Caki2 (cell line): ENCODE measurements at regions not wholly inside any gene's neighbourhood (a gene's known extent, or its start where the extent isn't known, plus 50 kb on each side); places are given as distances from the start of the nearest gene placed in this dataset.

Source experiments
- DNase-seq: peaks from one replicate; pipeline ENCODE4 v3.0.0-alpha.2; 2015; ENCODE audit warnings: low read depth
- in situ Hi-C: cut with HindIII; loops from 2 replicates; pipeline ENCODE4 v1.10.0; 2016; ENCODE audit warnings: low sequenced_read_pairs, low pct_unique_long_range_greater_than_20kb, mixed read lengths

DNA sequence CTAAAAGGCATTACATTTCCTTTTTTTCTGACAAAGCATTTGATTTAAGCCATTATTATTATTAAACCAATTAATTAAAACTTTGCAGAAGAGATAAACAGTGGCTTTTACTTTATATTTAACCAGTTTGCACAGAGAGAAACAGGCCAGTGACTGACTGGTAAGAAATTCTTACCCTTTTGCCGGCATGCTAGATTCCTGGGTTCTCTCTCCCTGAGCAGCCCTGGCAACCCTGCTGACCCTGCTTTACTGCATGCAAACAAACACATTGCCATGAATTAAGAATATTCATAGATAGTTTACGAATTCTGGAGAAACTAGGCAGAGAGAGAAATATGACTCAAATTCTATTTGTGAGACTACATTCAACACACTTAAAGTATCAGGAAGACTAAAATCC is 1381.4 kb upstream of the IGFBP7 start:
- in situ Hi-C loops: no loop called here
- DNase-seq: no peak

DNA sequence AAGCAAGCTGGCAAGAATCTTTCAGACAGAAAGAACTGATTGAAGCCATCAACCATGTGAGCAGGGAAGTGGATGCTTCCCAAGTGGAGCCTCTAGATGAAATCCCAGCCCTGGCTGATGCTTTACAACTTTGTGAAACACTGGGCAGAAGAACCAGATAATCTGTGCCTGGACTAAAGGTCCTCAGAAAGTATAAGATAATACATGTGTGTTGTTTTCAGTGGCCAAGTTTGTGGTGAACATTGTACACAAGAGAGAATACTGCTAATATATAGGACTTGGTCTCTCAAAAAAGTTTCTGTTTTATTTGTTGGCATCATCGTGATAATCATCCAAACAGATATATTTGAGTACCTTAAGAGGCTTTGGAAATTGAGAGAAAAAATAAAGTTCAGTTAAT is 1367.8 kb upstream of the IGFBP7 start:
- in situ Hi-C loops: no loop called here

DNA sequence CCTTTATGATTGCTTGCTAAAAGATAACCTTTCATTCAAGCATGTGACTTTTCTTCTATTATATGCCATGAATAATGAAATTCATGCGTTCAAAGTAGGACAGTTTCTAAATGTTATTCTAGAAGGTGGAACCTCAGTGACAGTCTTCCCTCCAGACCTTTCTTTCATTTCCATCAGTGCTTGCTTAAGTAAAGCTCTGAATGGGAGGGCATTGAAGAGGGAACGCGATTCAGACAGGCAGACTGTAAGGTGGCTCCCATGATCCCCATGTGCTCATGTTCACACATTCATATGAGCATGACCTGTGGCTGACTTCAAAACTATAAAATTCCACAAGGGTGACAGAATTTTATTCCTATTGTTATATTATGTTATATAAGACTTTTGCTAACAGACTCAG is 1367.3 kb upstream of the IGFBP7 start:
- DNase-seq: no peak
- in situ Hi-C loops: no loop called here

More for the DNA sequence above, 1367.8 kb upstream of the IGFBP7 start:
- DNase-seq: no peak

DNA sequence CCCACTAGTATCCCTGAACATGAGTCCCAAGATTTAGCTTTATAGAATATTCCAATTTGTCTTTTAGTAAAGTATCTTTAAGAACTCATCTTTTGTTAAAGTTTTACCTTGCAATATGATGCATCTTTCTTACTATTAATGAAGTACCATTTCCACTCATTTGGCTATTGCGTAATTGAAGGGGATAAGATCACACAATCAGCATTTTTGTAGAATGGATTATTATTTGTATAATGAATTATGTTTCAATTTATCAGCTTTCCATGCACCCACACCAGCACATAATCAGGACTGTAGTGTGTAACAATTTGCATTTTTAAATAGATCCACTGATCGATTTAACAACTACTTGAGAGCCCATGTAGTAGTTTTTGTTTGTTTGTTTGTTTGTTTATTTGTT is 1364.9 kb upstream of the IGFBP7 start:
- in situ Hi-C loops: no loop called here
- no peak for DNase-seq

DNA sequence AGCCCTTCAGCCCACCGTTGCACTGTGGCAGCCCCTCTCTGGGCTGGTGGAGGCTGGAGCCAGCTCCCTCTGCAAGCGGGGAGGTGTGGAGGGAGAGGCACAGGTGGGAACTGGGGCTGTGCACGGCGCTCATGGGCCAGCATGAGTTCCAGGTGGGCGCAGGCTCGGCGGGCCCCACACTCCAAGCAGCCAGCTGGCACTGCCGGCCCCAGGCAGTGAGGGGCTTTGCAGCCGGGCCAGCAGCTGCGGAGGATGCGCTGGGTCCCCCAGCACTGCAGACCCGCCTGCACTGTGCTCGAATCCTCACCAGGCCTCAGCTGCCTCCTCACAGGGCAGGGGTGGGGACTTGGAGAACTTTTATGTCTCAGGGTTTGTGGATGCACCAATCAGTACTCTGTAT is 1354.8 kb upstream of the IGFBP7 start:
- in situ Hi-C loops: no loop called here
- DNase-seq: no peak

DNA sequence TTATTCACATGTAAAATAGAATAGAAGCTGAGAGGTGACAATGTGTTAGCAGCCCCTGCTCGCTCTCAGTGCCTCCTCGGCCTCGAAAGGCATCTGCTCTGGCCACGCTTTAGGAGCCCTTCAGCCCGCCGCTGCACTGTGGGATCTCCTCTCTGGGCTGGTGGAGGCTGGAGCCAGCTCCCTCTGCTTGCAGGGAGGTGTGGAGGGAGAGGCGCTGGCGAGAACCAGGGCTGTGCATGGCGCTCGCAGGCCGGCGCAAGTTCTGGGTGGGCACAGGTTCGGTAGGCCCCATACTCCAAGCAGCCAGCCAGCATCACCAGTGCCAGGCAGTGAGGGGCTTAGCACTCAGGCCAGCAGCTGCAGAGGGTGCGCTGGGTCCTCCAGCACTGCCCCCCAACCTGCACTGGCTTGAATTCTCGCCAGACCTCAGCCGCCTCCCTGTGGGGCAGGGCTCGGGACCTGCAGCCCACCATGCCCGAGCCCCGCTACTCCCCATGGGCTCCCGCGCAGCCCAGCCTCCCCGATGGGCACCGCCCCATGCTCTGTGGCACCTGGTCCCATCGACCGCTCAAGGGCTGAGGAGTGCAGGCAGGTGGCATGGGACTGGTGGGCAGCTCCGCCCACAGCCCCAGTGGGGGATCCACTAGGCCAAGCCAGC is 1346.7 kb upstream of the IGFBP7 start:
- no peak for DNase-seq
- in situ Hi-C loops: no loop called here

DNA sequence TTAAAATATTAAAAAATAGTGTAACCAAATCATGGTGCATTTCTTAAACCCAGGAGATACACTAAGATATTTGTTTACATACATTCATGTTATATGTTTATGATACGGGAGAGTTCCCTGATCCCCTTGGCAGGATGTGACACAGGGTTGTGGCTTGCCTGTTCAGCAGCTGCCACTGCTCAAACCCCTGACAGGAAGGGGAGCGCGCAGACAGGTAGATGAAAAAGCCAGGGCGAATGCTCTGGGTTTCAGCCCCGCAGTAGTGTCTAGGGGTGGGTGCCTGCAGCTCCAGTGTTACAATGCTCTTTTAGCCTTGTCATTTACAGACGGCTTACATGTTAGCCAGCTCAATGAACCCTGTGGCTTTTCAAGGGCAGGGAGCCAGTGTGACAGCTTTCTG is 1343.8 kb upstream of the IGFBP7 start:
- in situ Hi-C loops: no loop called here
- DNase-seq: no peak

DNA sequence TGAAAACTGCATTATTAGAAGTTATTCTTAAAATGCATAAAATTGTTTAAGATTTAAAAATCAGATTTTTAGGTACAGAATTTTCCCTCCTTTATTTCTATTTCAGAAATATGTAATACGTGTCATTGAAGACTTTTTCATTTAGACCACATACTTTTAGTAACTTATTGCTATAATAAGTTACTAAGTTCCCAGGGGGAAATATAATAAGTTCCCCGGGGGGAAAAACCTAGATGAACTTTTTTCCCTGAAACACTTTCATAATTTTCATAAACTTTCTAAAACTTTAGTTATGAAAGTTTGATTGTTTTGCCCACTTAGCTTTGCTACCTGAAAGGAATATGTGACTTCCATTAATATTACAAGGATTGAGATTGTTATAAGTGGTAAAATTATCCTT is 1341.5 kb upstream of the IGFBP7 start:
- in situ Hi-C loops: no loop called here
- DNase-seq: no peak

DNA sequence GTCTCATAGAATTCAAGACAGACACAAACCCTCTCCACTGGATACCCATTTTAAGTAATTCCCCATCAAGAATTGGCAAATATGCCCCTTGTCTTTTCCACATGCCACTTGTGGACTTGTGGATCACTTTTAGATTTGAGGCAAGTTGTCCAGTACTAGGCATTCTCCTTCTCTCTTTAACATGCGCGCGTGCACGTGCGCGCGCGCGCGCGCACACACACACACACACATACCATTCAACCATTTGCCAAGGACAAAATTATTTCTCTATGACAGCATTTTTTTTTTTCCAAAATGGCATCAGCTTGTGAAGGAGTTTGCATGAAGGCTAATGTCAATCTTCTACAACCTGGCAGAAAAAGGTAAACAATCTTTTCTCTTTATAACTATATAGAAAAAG is 1325.7 kb upstream of the IGFBP7 start:
- no peak for DNase-seq
- in situ Hi-C loops: no loop called here

DNA sequence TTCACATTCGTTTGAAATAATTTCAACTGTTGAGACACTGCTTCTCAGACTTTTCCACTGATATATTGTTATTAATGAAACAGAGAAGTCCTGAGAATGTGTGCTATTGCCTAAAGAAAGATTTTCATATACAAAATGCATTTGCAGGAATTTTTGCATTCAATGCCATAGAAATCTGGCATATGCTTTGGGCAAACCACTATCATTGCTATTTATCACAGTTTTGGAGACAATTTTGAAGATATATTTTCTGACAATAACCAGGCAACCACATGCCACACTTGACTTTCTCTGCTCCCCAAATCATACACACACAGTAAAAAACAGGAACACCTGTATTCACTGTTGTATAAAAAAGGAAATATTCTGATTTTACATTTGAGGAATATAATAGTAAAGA is 1303.7 kb upstream of the IGFBP7 start:
- DNase-seq: no peak
- in situ Hi-C loops: no loop called here

DNA sequence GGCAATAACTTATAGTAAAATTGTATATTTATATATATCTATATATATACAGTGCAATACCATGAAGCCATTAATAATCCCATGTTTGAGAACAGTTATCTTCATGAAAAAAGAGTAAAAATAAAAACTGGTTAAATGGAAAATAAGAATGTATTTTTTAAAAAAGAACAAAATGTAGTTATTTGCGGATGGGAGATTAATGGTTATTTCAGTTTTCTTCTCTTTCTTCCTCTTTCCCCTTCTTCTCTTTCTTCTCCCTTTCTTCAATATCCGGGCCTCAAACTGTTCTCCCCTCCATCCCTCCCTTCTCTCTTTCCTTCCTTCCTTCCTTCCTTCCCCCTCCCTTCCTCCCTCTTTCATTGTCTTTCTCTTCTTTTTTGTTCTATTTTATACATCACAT is 1301.7 kb upstream of the IGFBP7 start:
- DNase-seq: no peak
- in situ Hi-C loops: no loop called here

DNA sequence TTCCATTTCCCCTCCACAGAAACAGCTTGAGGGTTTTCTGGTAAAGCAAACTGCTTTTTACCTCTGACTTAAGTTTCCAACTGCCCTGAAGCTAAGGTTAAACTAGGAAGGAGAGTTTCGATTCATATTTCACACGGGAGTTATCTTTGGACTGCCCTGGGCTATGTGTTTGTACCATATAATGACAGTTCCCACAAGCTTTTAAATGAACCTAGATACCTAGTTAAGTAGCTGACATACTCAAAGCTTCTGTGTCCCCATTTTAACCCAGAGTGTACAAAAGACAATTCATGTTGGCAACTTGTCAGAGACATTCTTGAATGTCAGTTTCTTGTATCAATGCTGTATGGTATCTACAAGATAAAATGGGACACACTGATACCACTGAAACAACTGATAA is 1296.6 kb upstream of the IGFBP7 start:
- in situ Hi-C loops: no loop called here

DNA sequence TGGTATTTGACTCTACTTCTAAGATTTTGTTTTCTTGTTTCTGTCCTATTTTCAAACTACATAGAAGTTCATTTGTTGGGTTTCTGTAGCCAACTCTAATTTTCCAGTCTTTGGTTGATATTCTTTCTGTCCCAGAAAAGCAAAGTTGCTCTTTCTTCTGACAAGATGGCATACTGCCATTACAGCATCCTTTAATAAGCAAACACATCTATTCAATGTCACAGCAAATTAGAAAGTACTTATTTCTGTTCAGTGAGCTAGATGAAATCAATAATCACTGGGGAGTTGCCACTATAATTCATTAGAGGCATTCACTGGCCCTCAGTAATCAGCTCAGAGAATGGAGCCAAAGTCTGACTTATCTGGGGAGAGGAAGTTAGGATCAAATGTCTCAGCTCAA is 1258.0 kb upstream of the IGFBP7 start:
- no peak for DNase-seq
- in situ Hi-C loops: no loop called here

More for the DNA sequence above, 1296.6 kb upstream of the IGFBP7 start:
- DNase-seq: no peak

DNA sequence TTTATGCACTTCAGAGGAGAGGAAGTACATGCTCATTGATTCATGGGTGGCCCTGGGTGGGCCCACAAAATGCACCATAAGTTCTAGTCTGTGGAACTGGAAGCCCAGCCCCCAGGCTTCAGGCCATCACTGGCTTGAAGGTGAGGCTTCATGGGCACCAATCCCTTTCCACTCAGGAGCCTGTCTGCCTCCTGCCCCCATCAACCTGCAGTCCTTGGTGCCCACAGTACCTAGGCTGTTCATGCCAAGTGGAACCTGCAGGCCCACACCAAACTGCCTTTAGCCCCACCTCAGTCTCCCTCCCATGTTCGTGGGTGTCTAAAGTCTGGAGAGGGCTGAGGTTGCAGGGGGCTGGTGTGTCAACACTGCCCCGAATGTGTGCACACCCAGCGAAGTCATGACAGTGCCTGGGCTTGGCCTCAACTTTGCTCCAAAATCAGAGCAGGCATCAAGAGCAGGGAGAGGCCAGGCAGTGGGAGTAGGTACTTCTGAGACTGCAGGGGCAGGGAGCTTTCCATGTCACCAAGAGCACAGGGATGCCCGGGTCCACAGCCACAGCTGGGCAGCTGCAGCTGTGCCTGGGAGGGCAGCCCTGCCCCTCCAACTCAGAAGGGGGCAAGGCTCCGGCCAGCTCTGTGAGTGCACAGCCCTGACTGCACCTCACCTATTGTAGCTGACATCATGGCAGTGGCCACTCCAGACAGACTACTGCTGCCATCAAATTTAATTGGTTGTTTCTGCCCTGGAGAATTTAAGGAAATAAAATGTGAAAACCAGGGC is 1250.4 kb upstream of the IGFBP7 start:
- DNase-seq: no peak
- in situ Hi-C loops: no loop called here

DNA sequence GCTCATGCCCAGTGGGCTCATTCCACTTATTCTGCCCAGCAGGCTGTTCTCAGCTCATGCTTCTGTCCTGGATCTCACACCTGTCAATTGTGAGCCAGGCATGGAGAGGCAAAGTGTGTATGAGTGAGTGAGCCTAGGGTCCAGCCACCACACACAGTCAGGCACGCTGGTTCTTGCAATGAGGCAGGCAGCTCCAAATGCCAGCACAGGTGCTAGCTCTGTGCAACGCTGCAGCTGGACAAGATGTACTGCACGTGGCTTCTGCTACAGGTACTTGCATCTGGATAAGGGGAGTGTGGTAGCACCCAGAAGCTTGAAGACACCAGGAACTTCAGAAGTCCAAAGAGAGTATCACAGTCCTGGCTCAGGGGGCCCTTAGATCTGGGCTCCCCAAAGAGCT is 1249.4 kb upstream of the IGFBP7 start:
- in situ Hi-C loops: no loop called here

DNA sequence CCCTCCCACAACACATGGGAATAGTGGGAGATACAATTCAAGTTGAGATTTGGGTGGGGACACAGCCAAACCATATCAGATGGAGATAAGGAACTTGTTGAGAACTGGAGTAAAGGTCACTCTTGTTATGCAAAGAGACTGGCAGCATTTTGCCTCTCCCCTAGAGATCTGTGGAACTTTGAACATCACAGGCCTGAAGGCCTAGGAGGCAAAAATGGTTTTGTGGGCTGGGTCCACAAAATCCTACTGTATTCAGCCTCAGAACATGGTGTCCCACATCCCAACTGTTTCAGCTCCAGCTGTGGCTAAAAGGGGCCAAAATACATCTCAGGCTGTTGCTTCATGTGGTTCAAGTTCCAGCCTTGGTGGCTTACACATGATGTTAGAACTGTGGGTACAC is 1247.8 kb upstream of the IGFBP7 start:
- DNase-seq: no peak
- in situ Hi-C loops: no loop called here

More for the DNA sequence above, 1249.4 kb upstream of the IGFBP7 start:
- DNase-seq: no peak

DNA sequence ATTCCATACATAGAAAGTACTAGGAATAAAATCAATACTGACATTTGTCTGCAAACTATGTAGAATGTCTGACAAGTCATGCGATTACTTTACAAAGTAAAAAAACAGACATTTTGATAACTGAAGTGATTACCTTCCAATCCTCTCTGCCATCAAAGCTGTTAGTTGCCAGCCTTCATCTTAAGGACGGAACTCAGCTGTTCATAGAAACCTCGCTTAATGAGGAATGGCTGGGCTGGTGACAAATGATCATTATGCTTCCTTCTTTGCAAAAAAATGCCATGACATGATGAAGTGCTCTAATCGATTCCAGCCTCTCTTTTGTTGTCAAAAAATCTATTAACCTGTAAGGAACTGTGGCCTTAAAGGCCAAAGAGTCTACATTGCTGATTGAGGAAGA is 1214.9 kb upstream of the IGFBP7 start:
- in situ Hi-C loops: no loop called here

DNA sequence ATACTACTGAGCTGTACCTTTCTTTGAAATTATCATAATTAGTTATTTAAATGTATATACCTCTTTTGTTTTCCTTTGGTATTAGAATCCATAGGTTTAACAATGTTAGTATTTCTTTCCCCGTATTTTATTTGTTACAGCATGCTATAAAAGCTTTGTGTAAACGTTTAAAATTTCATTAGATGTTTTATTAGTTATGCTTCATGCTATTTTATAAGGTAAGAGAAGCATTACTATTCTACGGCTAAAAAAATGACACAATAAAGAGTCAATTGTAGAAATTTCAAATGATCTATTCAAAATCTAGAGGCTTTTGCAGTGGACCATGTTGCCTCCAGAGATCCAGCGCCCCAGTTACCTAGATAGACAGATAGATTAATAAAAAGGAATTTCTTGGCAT is 1203.3 kb upstream of the IGFBP7 start:
- no peak for DNase-seq
- in situ Hi-C loops: no loop called here

More for the DNA sequence above, 1214.9 kb upstream of the IGFBP7 start:
- DNase-seq: no peak

DNA sequence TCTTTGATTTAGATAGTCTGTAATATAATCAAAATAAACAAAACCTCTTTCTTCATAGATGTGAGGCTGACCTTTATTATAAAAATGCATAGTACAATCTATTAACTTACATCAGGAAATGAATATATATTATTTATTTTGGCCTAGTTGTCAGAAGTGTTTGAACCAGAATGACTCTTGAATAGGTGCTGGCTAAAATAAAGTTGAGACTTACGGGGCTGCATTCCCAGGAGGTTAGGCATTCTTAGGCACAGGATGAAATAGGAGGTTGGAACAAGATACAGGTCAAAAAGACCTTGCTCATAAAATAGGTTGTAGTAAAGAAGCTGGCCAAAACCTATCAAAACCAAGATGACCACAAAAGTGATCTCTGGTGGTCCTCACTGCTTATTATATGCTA is 1193.3 kb upstream of the IGFBP7 start:
- DNase-seq: no peak
- in situ Hi-C loops: no loop called here

DNA sequence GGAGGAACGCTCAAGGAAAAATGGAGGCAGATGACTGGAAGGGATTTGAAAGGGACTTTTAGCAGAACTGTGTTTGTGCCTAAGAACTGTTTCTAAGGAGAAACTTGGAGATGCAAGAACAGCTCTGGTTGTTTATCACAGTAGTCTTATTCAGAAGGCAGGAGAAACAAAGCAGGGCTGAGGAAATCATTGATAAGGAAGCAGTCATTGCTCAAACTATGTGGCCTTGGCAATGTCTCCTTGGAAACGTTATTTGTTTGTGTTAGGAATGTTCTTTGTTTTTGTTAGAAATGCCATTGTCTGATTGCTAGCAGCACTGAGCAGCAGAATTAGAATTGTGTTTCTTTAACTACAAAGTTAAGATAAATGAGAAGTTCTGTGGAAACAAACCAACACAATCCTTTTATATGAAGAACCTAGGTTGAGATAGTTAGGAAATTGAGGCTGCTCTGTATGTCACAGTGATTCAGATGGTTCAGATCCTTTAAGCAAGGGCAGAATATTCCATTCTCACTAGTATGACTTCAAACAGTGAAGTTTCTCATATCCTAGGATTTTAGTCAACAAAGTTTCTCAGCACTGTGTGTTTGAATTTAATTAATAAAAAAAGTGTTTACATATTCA is 1191.3 kb upstream of the IGFBP7 start:
- peak; percentile 10 for DNase-seq
- in situ Hi-C loops: no loop called here
